GM12878 (cell line): ENCODE measurements at regions not wholly inside any gene's neighbourhood (a gene's known extent, or its start where the extent isn't known, plus 50 kb on each side); places are given as distances from the start of the nearest gene placed in this dataset.

Experiments used
- ASH2L ChIP-seq: fragments of 300-600, 200-600 bp; sonication (generic); IDR thresholded peaks from 2 replicates; pipeline ENCODE4 v1.6.1; 2017; ENCODE audit warnings: low read depth, mild to moderate bottlenecking, borderline replicate concordance
- ATF3 ChIP-seq: IDR thresholded peaks from 2 replicates; pipeline ENCODE4 v1.6.1; 2011; ENCODE audit warnings: low read depth, mild to moderate bottlenecking, low read length, moderate library complexity, borderline replicate concordance; ENCODE audit errors: extremely low read depth
- EZH2 ChIP-seq: IDR thresholded peaks from 2 replicates; pipeline ENCODE4 v1.6.1; 2012; ENCODE audit warnings: low read depth, mild to moderate bottlenecking, control low read depth, inconsistent platforms, low read length, borderline replicate concordance; ENCODE audit not compliant: control insufficient read depth
- POLR2A ChIP-seq: IDR thresholded peaks from 2 replicates; pipeline ENCODE4 v1.6.1; 2011; ENCODE audit warnings: low read depth, mild to moderate bottlenecking, low read length

DNA sequence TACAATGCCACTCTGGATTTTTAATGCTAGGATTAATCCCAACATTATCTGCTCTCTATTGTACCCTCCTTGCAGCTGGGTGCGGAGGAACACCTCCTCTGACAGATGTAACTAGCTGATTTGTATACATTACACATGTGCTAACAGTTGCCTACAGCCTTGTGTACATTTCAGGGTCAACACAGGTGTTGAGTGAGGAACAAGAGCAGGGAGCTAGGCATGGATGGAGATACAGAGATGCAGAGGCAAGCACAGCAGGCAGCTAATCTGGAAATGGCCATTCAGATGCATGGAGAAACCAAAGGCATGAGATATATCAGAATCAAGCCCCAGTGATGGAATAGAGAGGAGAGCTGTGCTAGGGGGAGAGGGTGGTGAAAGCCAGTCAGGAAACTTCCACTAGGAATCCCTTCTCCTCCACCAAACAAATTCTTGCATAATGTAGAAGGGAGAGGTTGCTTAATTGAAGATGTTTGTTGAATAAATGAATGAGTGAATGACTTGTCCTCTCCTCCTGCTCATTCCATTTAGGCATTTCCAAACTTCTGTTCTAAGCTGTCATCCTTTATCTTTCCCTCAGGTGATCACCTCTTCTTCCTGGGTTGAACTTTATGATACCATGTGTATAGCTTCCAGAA lies 313.2 kb downstream of the ATP23 start:
- TF ChIP-seq ASH2L, result no peak
- TF ChIP-seq ATF3, result no peak
- no peak for TF ChIP-seq EZH2
- no peak for TF ChIP-seq POLR2A
